GM23338 (cell line): ENCODE measurements at regions not wholly inside any gene's neighbourhood (a gene's known extent, or its start where the extent isn't known, plus 50 kb on each side); places are given as distances from the start of the nearest gene placed in this dataset.

ENCODE experiments used
- ATAC-seq: fragments of 200-7000 bp; cut with Tn5 transposase; 3 replicates; pipeline ENCODE4 v1.9.1; 2020
- DNase-seq: peaks from one replicate; pipeline ENCODE4 v3.0.0-alpha.2; 2015; ENCODE audit warnings: low spot score
- H2AFZ ChIP-seq: fragments of 200-600 bp; sonication (generic); 2 replicates; pipeline ENCODE4 v1.8.0; 2016; ENCODE audit warnings: antibody characterized with exemption, mild to moderate bottlenecking, moderate library complexity
- H3F3A ChIP-seq: fragments of 200-600 bp; sonication (generic); replicated peaks from 2 replicates; pipeline ENCODE4 v1.8.0; 2017; ENCODE audit warnings: antibody characterized with exemption, mixed run types, low read depth
- H3K27ac ChIP-seq: fragments of 200-600 bp; sonication (generic); 2 replicates; pipeline ENCODE4 v1.6.1; 2016; ENCODE audit warnings: low read depth
- H3K27me3 ChIP-seq: fragments of 200-600 bp; sonication (generic); 2 replicates; pipeline ENCODE4 v1.8.0; 2016; ENCODE audit warnings: mild to moderate bottlenecking, mixed run types, moderate library complexity; ENCODE audit not compliant: insufficient read depth
- H3K36me3 ChIP-seq: fragments of 200-600 bp; sonication (generic); 2 replicates; pipeline ENCODE4 v1.8.0; 2016; ENCODE audit warnings: mild to moderate bottlenecking; ENCODE audit not compliant: insufficient read depth
- H3K4me1 ChIP-seq: fragments of 200-600 bp; sonication (generic); 2 replicates; pipeline ENCODE4 v1.8.0; 2016; ENCODE audit warnings: mild to moderate bottlenecking, moderate library complexity; ENCODE audit not compliant: insufficient read depth
- H3K4me2 ChIP-seq: fragments of 200-600 bp; sonication (generic); 2 replicates; pipeline ENCODE4 v1.7.1; 2017; ENCODE audit warnings: mixed run types
- H3K4me3 ChIP-seq: fragments of 200-600 bp; sonication (generic); 2 replicates; pipeline ENCODE4 v1.6.1; 2016; ENCODE audit warnings: mixed run types
- H3K79me2 ChIP-seq: fragments of 200-600 bp; sonication (generic); replicated peaks from 2 replicates; pipeline ENCODE4 v1.8.0; 2017; ENCODE audit warnings: mild to moderate bottlenecking; ENCODE audit not compliant: insufficient read depth
- H3K9me2 ChIP-seq: fragments of 200-600 bp; sonication (generic); 2 replicates; pipeline ENCODE4 v1.8.0; 2017; ENCODE audit not compliant: insufficient read depth
- H4K20me1 ChIP-seq: fragments of 200-600 bp; sonication (generic); replicated peaks from 2 replicates; pipeline ENCODE4 v1.8.0; 2017; ENCODE audit warnings: mild to moderate bottlenecking; ENCODE audit not compliant: insufficient read depth
- H3K27ac Mint-ChIP-seq: 2 replicates; pipeline ENCODE4 v1.8.0; 2020; ENCODE audit warnings: inconsistent platforms, mild to moderate bottlenecking, moderate library complexity, mixed read lengths
- H3K27me3 Mint-ChIP-seq: 3 replicates; pipeline ENCODE4 v1.8.0; 2022; ENCODE audit warnings: low read depth, mild to moderate bottlenecking, moderate library complexity, mixed read lengths, inconsistent platforms; ENCODE audit not compliant: insufficient read depth, poor library complexity
- H3K36me3 Mint-ChIP-seq: 3 replicates; pipeline ENCODE4 v1.8.0; 2021; ENCODE audit warnings: low read depth, mild to moderate bottlenecking, inconsistent platforms, moderate library complexity, mixed read lengths
- H3K4me1 Mint-ChIP-seq: 3 replicates; pipeline ENCODE4 v1.8.0; 2020; ENCODE audit warnings: mild to moderate bottlenecking, inconsistent platforms, mixed read lengths
- H3K4me3 Mint-ChIP-seq: 3 replicates; pipeline ENCODE4 v1.8.0; 2021; ENCODE audit warnings: moderate library complexity, mild to moderate bottlenecking, inconsistent platforms, mixed read lengths
- H3K9me3 Mint-ChIP-seq: 3 replicates; pipeline ENCODE4 v1.8.0; 2020; ENCODE audit warnings: moderate library complexity, mild to moderate bottlenecking, inconsistent platforms, mixed read lengths
- EZH2 ChIP-seq: fragments of 200-600 bp; sonication (generic); IDR thresholded peaks from one replicate; pipeline ENCODE4 v1.8.0; 2017; ENCODE audit warnings: antibody characterized with exemption, mild to moderate bottlenecking, low read depth; ENCODE audit not compliant: unreplicated experiment
- JUNB ChIP-seq: IDR thresholded peaks from one replicate; pipeline ENCODE4 v1.6.1; 2016; ENCODE audit warnings: antibody characterized with exemption; ENCODE audit not compliant: unreplicated experiment
- POLR2AphosphoS5 ChIP-seq: IDR thresholded peaks from 2 replicates; pipeline ENCODE4 v1.6.1; 2016; ENCODE audit warnings: antibody characterized with exemption, low read depth
- ZNF331 ChIP-seq: fragments of 250-450 bp; sonication (Bioruptor Pico); IDR thresholded peaks from 2 replicates; pipeline ENCODE4 v1.5.0; 2020; ENCODE audit warnings: low read depth, mild to moderate bottlenecking, moderate library complexity
- TF ChIP-seq, protein P1 (sequence below): fragments of 250-450 bp; sonication (Bioruptor Pico); IDR thresholded peaks from 2 replicates; pipeline ENCODE4 v1.5.0; 2020; ENCODE audit warnings: mild to moderate bottlenecking, moderate library complexity
- TF ChIP-seq, protein P2 (sequence below), 2 experiments: fragments of 200-600 bp in 1 of 2; sonication (generic) in 1 of 2; conservative IDR thresholded peaks; 2 replicates each; pipeline versions ENCODE4 v1.5.1 to v1.6.1; 2016 to 2017; ENCODE audit warnings: antibody characterized with exemption in 2 of 2, low read depth in 2 of 2, mild to moderate bottlenecking in 2 of 2, moderate library complexity in 1 of 2
- TF ChIP-seq, protein P3 (sequence below): IDR thresholded peaks from 2 replicates; pipeline ENCODE4 v1.6.1; 2016; ENCODE audit warnings: antibody characterized with exemption
- TF ChIP-seq, protein P4 (sequence below): IDR thresholded peaks from one replicate; pipeline ENCODE4 v1.6.1; 2018; ENCODE audit warnings: antibody characterized with exemption; ENCODE audit not compliant: unreplicated experiment

DNA sequence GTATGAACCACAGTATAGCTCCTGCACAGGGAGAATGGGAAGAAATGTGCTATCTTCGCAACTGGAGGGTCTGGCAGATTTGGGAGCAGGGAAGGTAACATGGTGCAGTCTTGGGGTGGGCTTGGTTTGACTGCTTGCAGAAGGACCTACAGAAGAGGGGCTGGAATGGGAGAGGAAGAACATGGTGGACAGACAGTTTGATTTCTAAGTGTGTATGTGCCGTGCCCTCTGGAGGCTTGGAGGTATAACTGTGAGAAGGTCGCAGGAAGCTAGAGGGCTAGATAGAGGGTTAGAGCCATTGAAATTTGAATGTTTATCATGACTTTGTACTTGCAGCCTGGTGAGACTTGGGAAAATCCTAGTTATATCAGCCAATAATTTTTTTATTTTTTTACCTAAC, 169.2 kb downstream of the SQOR start (continued):
- TF ChIP-seq, protein P1, sequence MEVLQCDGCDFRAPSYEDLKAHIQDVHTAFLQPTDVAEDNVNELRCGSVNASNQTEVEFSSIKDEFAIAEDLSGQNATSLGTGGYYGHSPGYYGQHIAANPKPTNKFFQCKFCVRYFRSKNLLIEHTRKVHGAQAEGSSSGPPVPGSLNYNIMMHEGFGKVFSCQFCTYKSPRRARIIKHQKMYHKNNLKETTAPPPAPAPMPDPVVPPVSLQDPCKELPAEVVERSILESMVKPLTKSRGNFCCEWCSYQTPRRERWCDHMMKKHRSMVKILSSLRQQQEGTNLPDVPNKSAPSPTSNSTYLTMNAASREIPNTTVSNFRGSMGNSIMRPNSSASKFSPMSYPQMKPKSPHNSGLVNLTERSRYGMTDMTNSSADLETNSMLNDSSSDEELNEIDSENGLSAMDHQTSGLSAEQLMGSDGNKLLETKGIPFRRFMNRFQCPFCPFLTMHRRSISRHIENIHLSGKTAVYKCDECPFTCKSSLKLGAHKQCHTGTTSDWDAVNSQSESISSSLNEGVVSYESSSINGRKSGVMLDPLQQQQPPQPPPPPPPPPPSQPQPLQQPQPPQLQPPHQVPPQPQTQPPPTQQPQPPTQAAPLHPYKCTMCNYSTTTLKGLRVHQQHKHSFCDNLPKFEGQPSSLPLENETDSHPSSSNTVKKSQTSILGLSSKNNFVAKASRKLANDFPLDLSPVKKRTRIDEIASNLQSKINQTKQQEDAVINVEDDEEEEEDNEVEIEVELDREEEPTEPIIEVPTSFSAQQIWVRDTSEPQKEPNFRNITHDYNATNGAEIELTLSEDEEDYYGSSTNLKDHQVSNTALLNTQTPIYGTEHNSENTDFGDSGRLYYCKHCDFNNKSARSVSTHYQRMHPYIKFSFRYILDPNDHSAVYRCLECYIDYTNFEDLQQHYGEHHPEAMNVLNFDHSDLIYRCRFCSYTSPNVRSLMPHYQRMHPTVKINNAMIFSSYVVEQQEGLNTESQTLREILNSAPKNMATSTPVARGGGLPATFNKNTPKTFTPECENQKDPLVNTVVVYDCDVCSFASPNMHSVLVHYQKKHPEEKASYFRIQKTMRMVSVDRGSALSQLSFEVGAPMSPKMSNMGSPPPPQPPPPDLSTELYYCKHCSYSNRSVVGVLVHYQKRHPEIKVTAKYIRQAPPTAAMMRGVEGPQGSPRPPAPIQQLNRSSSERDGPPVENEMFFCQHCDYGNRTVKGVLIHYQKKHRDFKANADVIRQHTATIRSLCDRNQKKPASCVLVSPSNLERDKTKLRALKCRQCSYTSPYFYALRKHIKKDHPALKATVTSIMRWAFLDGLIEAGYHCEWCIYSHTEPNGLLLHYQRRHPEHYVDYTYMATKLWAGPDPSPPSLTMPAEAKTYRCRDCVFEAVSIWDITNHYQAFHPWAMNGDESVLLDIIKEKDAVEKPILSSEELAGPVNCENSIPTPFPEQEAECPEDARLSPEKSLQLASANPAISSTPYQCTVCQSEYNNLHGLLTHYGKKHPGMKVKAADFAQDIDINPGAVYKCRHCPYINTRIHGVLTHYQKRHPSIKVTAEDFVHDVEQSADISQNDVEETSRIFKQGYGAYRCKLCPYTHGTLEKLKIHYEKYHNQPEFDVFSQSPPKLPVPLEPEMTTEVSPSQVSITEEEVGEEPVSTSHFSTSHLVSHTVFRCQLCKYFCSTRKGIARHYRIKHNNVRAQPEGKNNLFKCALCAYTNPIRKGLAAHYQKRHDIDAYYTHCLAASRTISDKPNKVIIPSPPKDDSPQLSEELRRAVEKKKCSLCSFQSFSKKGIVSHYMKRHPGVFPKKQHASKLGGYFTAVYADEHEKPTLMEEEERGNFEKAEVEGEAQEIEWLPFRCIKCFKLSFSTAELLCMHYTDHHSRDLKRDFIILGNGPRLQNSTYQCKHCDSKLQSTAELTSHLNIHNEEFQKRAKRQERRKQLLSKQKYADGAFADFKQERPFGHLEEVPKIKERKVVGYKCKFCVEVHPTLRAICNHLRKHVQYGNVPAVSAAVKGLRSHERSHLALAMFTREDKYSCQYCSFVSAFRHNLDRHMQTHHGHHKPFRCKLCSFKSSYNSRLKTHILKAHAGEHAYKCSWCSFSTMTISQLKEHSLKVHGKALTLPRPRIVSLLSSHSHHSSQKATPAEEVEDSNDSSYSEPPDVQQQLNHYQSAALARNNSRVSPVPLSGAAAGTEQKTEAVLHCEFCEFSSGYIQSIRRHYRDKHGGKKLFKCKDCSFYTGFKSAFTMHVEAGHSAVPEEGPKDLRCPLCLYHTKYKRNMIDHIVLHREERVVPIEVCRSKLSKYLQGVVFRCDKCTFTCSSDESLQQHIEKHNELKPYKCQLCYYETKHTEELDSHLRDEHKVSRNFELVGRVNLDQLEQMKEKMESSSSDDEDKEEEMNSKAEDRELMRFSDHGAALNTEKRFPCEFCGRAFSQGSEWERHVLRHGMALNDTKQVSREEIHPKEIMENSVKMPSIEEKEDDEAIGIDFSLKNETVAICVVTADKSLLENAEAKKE (CRISPR knock-in tag): no peak
- TF ChIP-seq EZH2 (no peak), POLR2AphosphoS5 (no peak), JUNB (no peak), ZNF331 (no peak)

DNA sequence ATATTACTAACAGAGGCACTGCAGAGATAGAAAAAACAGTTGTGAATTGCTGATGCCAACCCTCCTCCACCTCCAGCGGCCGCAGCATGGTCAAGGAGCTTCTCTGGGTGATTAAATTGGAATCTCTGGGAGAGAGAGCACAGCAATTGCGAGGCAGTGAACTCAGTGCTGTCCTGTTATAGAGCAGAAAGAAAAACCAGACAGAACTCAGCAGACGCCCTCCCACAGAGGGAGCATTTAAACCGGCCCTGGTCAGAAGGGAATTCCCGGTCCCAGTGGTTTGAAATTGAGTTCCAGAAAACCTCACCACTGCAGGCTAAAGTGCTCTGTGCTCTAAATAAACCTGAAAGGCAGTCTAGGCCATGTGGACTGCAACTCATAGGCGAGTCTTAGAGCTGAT, 175.4 kb downstream of the SQOR start:
- no peaks in the 10 kb centered on the region for H3K79me2 ChIP-seq
- H3K4me3 ChIP-seq: no peak overlapping the region
- Mint-ChIP-seq H3K27ac (no peak overlapping the region), H3K27me3 (no peaks in the 10 kb centered on the region), H3K4me3 (no peak overlapping the region), H3K36me3 (peaks cover 12% of the 10 kb centered on the region), H3K4me1 (no peaks in the 10 kb centered on the region), H3K9me3 (peaks cover 91% of the 10 kb centered on the region)
- H4K20me1 ChIP-seq: no peaks in the 10 kb centered on the region
- H3K9me2 ChIP-seq: peaks cover 7% of the 10 kb centered on the region
- H3K36me3 ChIP-seq: no peaks in the 10 kb centered on the region
- no peak overlapping the region for H3K4me2 ChIP-seq
- no peak overlapping the region for H3K27ac ChIP-seq
- H3K4me1 ChIP-seq: no peaks in the 10 kb centered on the region
- no peaks in the 10 kb centered on the region for H3F3A ChIP-seq
- no peak overlapping the region for H2AFZ ChIP-seq
- no peaks in the 10 kb centered on the region for H3K27me3 ChIP-seq
- no peak for DNase-seq
- ATAC-seq: no peak
- no peak for TF ChIP-seq ZNF331
- TF ChIP-seq, protein P2, sequence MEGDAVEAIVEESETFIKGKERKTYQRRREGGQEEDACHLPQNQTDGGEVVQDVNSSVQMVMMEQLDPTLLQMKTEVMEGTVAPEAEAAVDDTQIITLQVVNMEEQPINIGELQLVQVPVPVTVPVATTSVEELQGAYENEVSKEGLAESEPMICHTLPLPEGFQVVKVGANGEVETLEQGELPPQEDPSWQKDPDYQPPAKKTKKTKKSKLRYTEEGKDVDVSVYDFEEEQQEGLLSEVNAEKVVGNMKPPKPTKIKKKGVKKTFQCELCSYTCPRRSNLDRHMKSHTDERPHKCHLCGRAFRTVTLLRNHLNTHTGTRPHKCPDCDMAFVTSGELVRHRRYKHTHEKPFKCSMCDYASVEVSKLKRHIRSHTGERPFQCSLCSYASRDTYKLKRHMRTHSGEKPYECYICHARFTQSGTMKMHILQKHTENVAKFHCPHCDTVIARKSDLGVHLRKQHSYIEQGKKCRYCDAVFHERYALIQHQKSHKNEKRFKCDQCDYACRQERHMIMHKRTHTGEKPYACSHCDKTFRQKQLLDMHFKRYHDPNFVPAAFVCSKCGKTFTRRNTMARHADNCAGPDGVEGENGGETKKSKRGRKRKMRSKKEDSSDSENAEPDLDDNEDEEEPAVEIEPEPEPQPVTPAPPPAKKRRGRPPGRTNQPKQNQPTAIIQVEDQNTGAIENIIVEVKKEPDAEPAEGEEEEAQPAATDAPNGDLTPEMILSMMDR (conservative IDR thresholded peaks at IDR 0.05; ENCODE audit: low read depth in 2 of 2): no peak
- TF ChIP-seq, protein P3, sequence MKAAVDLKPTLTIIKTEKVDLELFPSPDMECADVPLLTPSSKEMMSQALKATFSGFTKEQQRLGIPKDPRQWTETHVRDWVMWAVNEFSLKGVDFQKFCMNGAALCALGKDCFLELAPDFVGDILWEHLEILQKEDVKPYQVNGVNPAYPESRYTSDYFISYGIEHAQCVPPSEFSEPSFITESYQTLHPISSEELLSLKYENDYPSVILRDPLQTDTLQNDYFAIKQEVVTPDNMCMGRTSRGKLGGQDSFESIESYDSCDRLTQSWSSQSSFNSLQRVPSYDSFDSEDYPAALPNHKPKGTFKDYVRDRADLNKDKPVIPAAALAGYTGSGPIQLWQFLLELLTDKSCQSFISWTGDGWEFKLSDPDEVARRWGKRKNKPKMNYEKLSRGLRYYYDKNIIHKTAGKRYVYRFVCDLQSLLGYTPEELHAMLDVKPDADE: no peak
- TF ChIP-seq, protein P4, sequence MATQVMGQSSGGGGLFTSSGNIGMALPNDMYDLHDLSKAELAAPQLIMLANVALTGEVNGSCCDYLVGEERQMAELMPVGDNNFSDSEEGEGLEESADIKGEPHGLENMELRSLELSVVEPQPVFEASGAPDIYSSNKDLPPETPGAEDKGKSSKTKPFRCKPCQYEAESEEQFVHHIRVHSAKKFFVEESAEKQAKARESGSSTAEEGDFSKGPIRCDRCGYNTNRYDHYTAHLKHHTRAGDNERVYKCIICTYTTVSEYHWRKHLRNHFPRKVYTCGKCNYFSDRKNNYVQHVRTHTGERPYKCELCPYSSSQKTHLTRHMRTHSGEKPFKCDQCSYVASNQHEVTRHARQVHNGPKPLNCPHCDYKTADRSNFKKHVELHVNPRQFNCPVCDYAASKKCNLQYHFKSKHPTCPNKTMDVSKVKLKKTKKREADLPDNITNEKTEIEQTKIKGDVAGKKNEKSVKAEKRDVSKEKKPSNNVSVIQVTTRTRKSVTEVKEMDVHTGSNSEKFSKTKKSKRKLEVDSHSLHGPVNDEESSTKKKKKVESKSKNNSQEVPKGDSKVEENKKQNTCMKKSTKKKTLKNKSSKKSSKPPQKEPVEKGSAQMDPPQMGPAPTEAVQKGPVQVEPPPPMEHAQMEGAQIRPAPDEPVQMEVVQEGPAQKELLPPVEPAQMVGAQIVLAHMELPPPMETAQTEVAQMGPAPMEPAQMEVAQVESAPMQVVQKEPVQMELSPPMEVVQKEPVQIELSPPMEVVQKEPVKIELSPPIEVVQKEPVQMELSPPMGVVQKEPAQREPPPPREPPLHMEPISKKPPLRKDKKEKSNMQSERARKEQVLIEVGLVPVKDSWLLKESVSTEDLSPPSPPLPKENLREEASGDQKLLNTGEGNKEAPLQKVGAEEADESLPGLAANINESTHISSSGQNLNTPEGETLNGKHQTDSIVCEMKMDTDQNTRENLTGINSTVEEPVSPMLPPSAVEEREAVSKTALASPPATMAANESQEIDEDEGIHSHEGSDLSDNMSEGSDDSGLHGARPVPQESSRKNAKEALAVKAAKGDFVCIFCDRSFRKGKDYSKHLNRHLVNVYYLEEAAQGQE: no peak
